GM21529 (cell line): ENCODE measurements at regions not wholly inside any gene's neighbourhood (a gene's known extent, or its start where the extent isn't known, plus 50 kb on each side); places are given as distances from the start of the nearest gene placed in this dataset.

Source experiments
- ATAC-seq: cut with Tn5 transposase; IDR thresholded peaks from one replicate; pipeline ENCODE4 v1.9.1; 2021; ENCODE audit not compliant: unreplicated experiment

GRCh38 chr2:43023791-43024514, 202.5 kb downstream of the ZFP36L2 start:
- ATAC-seq: no peak

GRCh38 chr2:43022896-43023295, 203.5 kb downstream of the ZFP36L2 start:
- no peak for ATAC-seq

- no peak for ATAC-seq
These were observed 204.5 kb downstream of the ZFP36L2 start for GRCh38 chr2:43021791-43022509.

GRCh38 chr2:43020990-43021669, 205.3 kb downstream of the ZFP36L2 start:
- no peak for ATAC-seq

GRCh38 chr2:43020296-43020695, 206.1 kb downstream of the ZFP36L2 start:
- ATAC-seq: no peak

- no peak for ATAC-seq
These were observed 206.7 kb downstream of the ZFP36L2 start for GRCh38 chr2:43019536-43020183.

GRCh38 chr2:43019025-43019367, 207.4 kb downstream of the ZFP36L2 start:
- no peak for ATAC-seq

GRCh38 chr2:43018179-43019024, 208.0 kb downstream of the ZFP36L2 start:
- ATAC-seq: no peak

- no peak for ATAC-seq
These were observed 212.5 kb downstream of the ZFP36L2 start for GRCh38 chr2:43013821-43014345.

- ATAC-seq: no peak
These were observed 213.4 kb downstream of the ZFP36L2 start for GRCh38 chr2:43012966-43013365.

- no peak for ATAC-seq
These were observed 215.3 kb downstream of the ZFP36L2 start for GRCh38 chr2:43011158-43011491.

GRCh38 chr2:43010438-43011157, 215.8 kb downstream of the ZFP36L2 start:
- no peak for ATAC-seq

- no peak for ATAC-seq
These were observed 217.0 kb downstream of the ZFP36L2 start for GRCh38 chr2:43009448-43009847.

GRCh38 chr2:43008388-43008787, 216.0 kb upstream of the HAAO start:
- ATAC-seq: no peak

GRCh38 chr2:43007901-43008300, 215.5 kb upstream of the HAAO start:
- no peak for ATAC-seq

- ATAC-seq: no peak
These were observed 214.6 kb upstream of the HAAO start for GRCh38 chr2:43006834-43007543.

- no peak for ATAC-seq
These were observed 213.8 kb upstream of the HAAO start for GRCh38 chr2:43005975-43006833.

- ATAC-seq: no peak
These were observed 213.0 kb upstream of the HAAO start for GRCh38 chr2:43005245-43005974.
